Peyer's patch (tissue), 4 donors: ENCODE measurements at regions not wholly inside any gene's neighbourhood (a gene's known extent, or its start where the extent isn't known, plus 50 kb on each side); places are given as distances from the start of the nearest gene placed in this dataset.

Experiments
- POLR2A ChIP-seq, 2 donors: fragments of 450-650 bp; IDR thresholded peaks; one replicate each; pipeline ENCODE4 v1.5.1; 2017; ENCODE audit warnings: antibody characterized with exemption in 2 of 2, mild to moderate bottlenecking in 2 of 2, moderate library complexity in 2 of 2
- TF ChIP-seq, protein P1 (sequence below), 6 experiments: fragments of 450-650 bp in 4 of 6; fragments of 200-600 bp in 2 of 6; sonication (generic) in 1 of 6; IDR thresholded peaks; one replicate each; pipeline ENCODE4 v1.5.1; 2017 to 2019; ENCODE audit warnings: antibody characterized with exemption in 6 of 6, mild to moderate bottlenecking in 3 of 6, moderate library complexity in 1 of 6

DNA sequence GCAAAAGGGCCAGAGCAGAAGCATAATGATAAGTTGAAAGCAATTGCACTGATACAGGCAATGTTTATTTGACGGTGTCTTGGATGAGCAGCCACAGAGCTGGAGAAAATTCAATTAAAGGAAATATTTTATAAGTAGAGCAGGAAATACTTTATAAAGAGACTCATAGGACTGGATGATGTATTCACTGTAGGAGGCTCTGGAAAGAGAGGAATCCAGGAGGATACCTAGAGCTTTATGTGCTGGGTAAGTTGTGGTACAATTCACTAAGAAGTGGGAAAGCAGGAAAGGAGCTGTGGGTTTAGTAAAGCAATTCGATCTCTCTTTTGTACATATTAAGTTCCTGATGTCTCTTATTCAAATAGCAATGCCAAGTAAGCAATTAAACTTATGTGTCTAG lies 86.3 kb downstream of the C6orf118 start:
- TF ChIP-seq, protein P1, sequence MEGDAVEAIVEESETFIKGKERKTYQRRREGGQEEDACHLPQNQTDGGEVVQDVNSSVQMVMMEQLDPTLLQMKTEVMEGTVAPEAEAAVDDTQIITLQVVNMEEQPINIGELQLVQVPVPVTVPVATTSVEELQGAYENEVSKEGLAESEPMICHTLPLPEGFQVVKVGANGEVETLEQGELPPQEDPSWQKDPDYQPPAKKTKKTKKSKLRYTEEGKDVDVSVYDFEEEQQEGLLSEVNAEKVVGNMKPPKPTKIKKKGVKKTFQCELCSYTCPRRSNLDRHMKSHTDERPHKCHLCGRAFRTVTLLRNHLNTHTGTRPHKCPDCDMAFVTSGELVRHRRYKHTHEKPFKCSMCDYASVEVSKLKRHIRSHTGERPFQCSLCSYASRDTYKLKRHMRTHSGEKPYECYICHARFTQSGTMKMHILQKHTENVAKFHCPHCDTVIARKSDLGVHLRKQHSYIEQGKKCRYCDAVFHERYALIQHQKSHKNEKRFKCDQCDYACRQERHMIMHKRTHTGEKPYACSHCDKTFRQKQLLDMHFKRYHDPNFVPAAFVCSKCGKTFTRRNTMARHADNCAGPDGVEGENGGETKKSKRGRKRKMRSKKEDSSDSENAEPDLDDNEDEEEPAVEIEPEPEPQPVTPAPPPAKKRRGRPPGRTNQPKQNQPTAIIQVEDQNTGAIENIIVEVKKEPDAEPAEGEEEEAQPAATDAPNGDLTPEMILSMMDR (IDR thresholded peaks at IDR 0.05): no peak
- no peak for TF ChIP-seq POLR2A (IDR thresholded peaks at IDR 0.05)
